ENCODE measurements at regions not wholly inside any gene's neighbourhood (a gene's known extent, or its start where the extent isn't known, plus 50 kb on each side); places are given as distances from the start of the nearest gene placed in this dataset.

- DNase-seq, result no peak
These were observed 244.8 kb downstream of the TLE3 start for GRCh38 chr15:69852916-69853315.

- no peak for DNase-seq
These were observed 244.2 kb downstream of the TLE3 start for GRCh38 chr15:69853544-69853951.

- no peak for DNase-seq
These were observed 243.7 kb downstream of the TLE3 start for GRCh38 chr15:69854001-69854400.

GRCh38 chr15:69854521-69855181 is 243.1 kb downstream of the TLE3 start:
- DNase-seq, result no peak

- DNase-seq, result peak; percentile 38
These were observed 242.3 kb downstream of the TLE3 start for GRCh38 chr15:69855258-69856000.

- DNase-seq, result no peak
These were observed 240.5 kb downstream of the TLE3 start for GRCh38 chr15:69857250-69857649.

GRCh38 chr15:69857686-69858391 is 239.9 kb downstream of the TLE3 start:
- DNase-seq, result no peak

GRCh38 chr15:69858456-69858855 is 239.3 kb downstream of the TLE3 start:
- DNase-seq, result no peak

- no peak for DNase-seq
These were observed 237.9 kb downstream of the TLE3 start for GRCh38 chr15:69859866-69860265.

- DNase-seq, result no peak
These were observed 237.4 kb downstream of the TLE3 start for GRCh38 chr15:69860321-69860720.

- peak; percentile 63 for DNase-seq
These were observed 236.8 kb downstream of the TLE3 start for GRCh38 chr15:69860921-69861320.

GRCh38 chr15:69861331-69862171 is 236.2 kb downstream of the TLE3 start:
- no peak for DNase-seq

- DNase-seq, result no peak
These were observed 235.2 kb downstream of the TLE3 start for GRCh38 chr15:69862540-69862939.

GRCh38 chr15:69863446-69863845 is 234.3 kb downstream of the TLE3 start:
- no peak for DNase-seq

- DNase-seq, result no peak
These were observed 232.3 kb downstream of the TLE3 start for GRCh38 chr15:69865369-69865768.

- no peak for DNase-seq
These were observed 229.0 kb downstream of the TLE3 start for GRCh38 chr15:69868756-69869155.

GRCh38 chr15:69869291-69869690 is 228.4 kb downstream of the TLE3 start:
- no peak for DNase-seq

- no peak for DNase-seq
These were observed 227.7 kb downstream of the TLE3 start for GRCh38 chr15:69869881-69870505.

GRCh38 chr15:69871511-69872134 is 226.1 kb downstream of the TLE3 start:
- DNase-seq, result peak; percentile 72

- no peak for DNase-seq
These were observed 223.9 kb downstream of the TLE3 start for GRCh38 chr15:69873807-69874206.

- DNase-seq, result no peak
These were observed 223.4 kb downstream of the TLE3 start for GRCh38 chr15:69874321-69874720.
